ENCODE measurements at regions not wholly inside any gene's neighbourhood (a gene's known extent, or its start where the extent isn't known, plus 50 kb on each side); places are given as distances from the start of the nearest gene placed in this dataset.

GRCh38 chrX:145630806-145631435 lies 186.7 kb upstream of the SLITRK2 start:
- no peak for DNase-seq (ENCODE audit: low read depth)

GRCh38 chrX:145631461-145631951 lies 186.1 kb upstream of the SLITRK2 start:
- no peak for DNase-seq (ENCODE audit: low read depth)

GRCh38 chrX:145654486-145654885 lies 163.1 kb upstream of the SLITRK2 start:
- no peak for DNase-seq (ENCODE audit: low read depth)

GRCh38 chrX:145673841-145674240 lies 143.8 kb upstream of the SLITRK2 start:
- no peak for DNase-seq (ENCODE audit: low read depth)

- no peak for DNase-seq (ENCODE audit: low read depth)
Observed at GRCh38 chrX:145677109-145677817, 140.4 kb upstream of the SLITRK2 start.

GRCh38 chrX:145682518-145683298 lies 134.9 kb upstream of the SLITRK2 start:
- DNase-seq (ENCODE audit: low read depth): no peak

GRCh38 chrX:145687146-145687545 lies 130.5 kb upstream of the SLITRK2 start:
- DNase-seq (ENCODE audit: low read depth): no peak

GRCh38 chrX:145687707-145688106 lies 129.9 kb upstream of the SLITRK2 start:
- no peak for DNase-seq (ENCODE audit: low read depth)

- no peak for DNase-seq (ENCODE audit: low read depth)
Observed at GRCh38 chrX:145694048-145694447, 123.6 kb upstream of the SLITRK2 start.

- no peak for DNase-seq (ENCODE audit: low read depth)
Observed at GRCh38 chrX:145715641-145716138, 101.9 kb upstream of the SLITRK2 start.

GRCh38 chrX:145716226-145716625 lies 101.4 kb upstream of the SLITRK2 start:
- no peak for DNase-seq (ENCODE audit: low read depth)

- DNase-seq (ENCODE audit: low read depth): peak; percentile 0
Observed at GRCh38 chrX:145727476-145727875, 90.2 kb upstream of the SLITRK2 start.

GRCh38 chrX:145729635-145730034 lies 88.0 kb upstream of the SLITRK2 start:
- peak; percentile 26 for DNase-seq (ENCODE audit: low read depth)

- DNase-seq (ENCODE audit: low read depth): no peak
Observed at GRCh38 chrX:145735036-145735435, 82.6 kb upstream of the SLITRK2 start.

- peak; percentile 0 for DNase-seq (ENCODE audit: low read depth)
Observed at GRCh38 chrX:145751943-145752342, 65.7 kb upstream of the SLITRK2 start.
